ENCODE measurements at regions not wholly inside any gene's neighbourhood (a gene's known extent, or its start where the extent isn't known, plus 50 kb on each side); places are given as distances from the start of the nearest gene placed in this dataset.

DNA sequence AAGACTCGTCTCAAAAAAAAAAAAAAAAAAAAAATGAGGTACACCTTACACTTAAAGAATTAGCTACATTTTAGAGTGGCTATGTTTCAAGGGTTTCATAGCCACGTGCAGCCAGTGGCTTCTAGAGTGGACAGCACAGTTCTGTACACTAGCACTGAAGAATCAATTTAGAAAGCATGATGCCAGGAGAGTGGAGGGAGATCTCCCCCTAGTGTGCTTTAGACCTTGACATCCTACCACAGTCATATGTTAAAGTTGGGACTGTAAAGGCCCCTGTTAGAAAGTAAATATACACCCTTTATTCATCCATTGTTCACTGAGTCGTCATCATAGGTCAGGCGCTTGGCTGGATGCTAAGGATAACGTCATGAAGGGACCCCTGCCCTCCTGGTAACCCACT is 179.4 kb downstream of the QDPR start:
- POLR2A ChIA-PET (ENCODE audit: low non-redundant PET) = no interaction called here

GRCh38 chr4:17329046-17329445 is 182.8 kb downstream of the QDPR start:
- H3K4me1 ChIP-seq (ENCODE audit: insufficient read depth, low read length, poor library complexity, severe bottlenecking) = peaks cover 8% of the 10 kb centered on the region
- H3K27me3 ChIP-seq (replicated peaks; ENCODE audit: insufficient read depth, low read depth, low read length, poor library complexity) = no peaks in the 10 kb centered on the region
- intact Hi-C loops (cut with micrococcal nuclease; ENCODE audit: unreplicated experiment) = no loop called here
- H3K9me3 ChIP-seq (ENCODE audit: low read depth, low read length, poor library complexity, severe bottlenecking) = no peaks in the 10 kb centered on the region
- CTCF ChIA-PET = no interaction called here
- no peaks in the 10 kb centered on the region for H3K36me3 ChIP-seq (ENCODE audit: insufficient read depth, low read length, poor library complexity, severe bottlenecking)
- no peak overlapping the region for H3K4me3 ChIP-seq (ENCODE audit: low read depth, low read length, poor library complexity, severe bottlenecking)
- TF ChIP-seq EZH2 (IDR thresholded peaks at IDR 0.05; ENCODE audit: borderline replicate concordance, low read depth, low read length, poor library complexity, severe bottlenecking) (no peak), CTCF (conservative IDR thresholded peaks at IDR 0.05; ENCODE audit: low read depth, low read length) (no peak)
- no peak overlapping the region for H3K27ac ChIP-seq (ENCODE audit: low read depth, low read length, poor library complexity, severe bottlenecking)
- no peak for DNase-seq (ENCODE audit: low spot score)
- POLR2A ChIA-PET (ENCODE audit: low non-redundant PET) = no interaction called here
- no TSS peak for BruUV-seq (replicated peaks)

More for the DNA sequence above, 179.4 kb downstream of the QDPR start:
- DNase-seq (ENCODE audit: low spot score) = peak; percentile 14
- Histone ChIP-seq H3K9me3 (ENCODE audit: low read depth, low read length, poor library complexity, severe bottlenecking) (no peaks in the 10 kb centered on the region), H3K4me3 (ENCODE audit: low read depth, low read length, poor library complexity, severe bottlenecking) (no peak overlapping the region), H3K27ac (ENCODE audit: low read depth, low read length, poor library complexity, severe bottlenecking) (no peak overlapping the region), H3K4me1 (ENCODE audit: insufficient read depth, low read length, poor library complexity, severe bottlenecking) (no peaks in the 10 kb centered on the region), H3K27me3 (replicated peaks; ENCODE audit: insufficient read depth, low read depth, low read length, poor library complexity) (no peaks in the 10 kb centered on the region), H3K36me3 (ENCODE audit: insufficient read depth, low read length, poor library complexity, severe bottlenecking) (no peaks in the 10 kb centered on the region)
- TF ChIP-seq EZH2 (IDR thresholded peaks at IDR 0.05; ENCODE audit: borderline replicate concordance, low read depth, low read length, poor library complexity, severe bottlenecking) (no peak), CTCF (conservative IDR thresholded peaks at IDR 0.05; ENCODE audit: low read depth, low read length) (peak; percentile 33; the same call in 1 of the 2 replicates)
- no TSS peak for BruUV-seq (replicated peaks)
- CTCF ChIA-PET = no interaction called here
- intact Hi-C loops (cut with micrococcal nuclease; ENCODE audit: unreplicated experiment) = loop anchor here (5.0 kb wide), 1 partner anchor 115 kb away; no protein-coding TSS in a partner anchor

- DNase-seq (ENCODE audit: low spot score) = no peak
- Histone ChIP-seq H3K4me3 (ENCODE audit: low read depth, low read length, poor library complexity, severe bottlenecking) (no peak overlapping the region), H3K27ac (ENCODE audit: low read depth, low read length, poor library complexity, severe bottlenecking) (no peak overlapping the region), H3K27me3 (replicated peaks; ENCODE audit: insufficient read depth, low read depth, low read length, poor library complexity) (no peaks in the 10 kb centered on the region), H3K36me3 (ENCODE audit: insufficient read depth, low read length, poor library complexity, severe bottlenecking) (no peaks in the 10 kb centered on the region), H3K9me3 (ENCODE audit: low read depth, low read length, poor library complexity, severe bottlenecking) (no peaks in the 10 kb centered on the region), H3K4me1 (ENCODE audit: insufficient read depth, low read length, poor library complexity, severe bottlenecking) (peaks cover 15% of the 10 kb centered on the region)
- TF ChIP-seq CTCF (conservative IDR thresholded peaks at IDR 0.05; ENCODE audit: low read depth, low read length) (no peak), EZH2 (IDR thresholded peaks at IDR 0.05; ENCODE audit: borderline replicate concordance, low read depth, low read length, poor library complexity, severe bottlenecking) (no peak)
- POLR2A ChIA-PET (ENCODE audit: low non-redundant PET) = no interaction called here
- intact Hi-C loops (cut with micrococcal nuclease; ENCODE audit: unreplicated experiment) = no loop called here
- CTCF ChIA-PET = no interaction called here
- no TSS peak for BruUV-seq (replicated peaks)
These were observed 183.6 kb downstream of the QDPR start for GRCh38 chr4:17328141-17328815.
